ENCODE measurements at regions not wholly inside any gene's neighbourhood (a gene's known extent, or its start where the extent isn't known, plus 50 kb on each side); places are given as distances from the start of the nearest gene placed in this dataset.

- ATAC-seq (no peak), DNase-seq (ENCODE audit: low spot score) (no peak)
- H3K27me3 Mint-ChIP-seq (ENCODE audit: insufficient read depth, low read depth, poor library complexity) = no peaks in the 10 kb centered on the region
- no peaks in the 10 kb centered on the region for H3K9me2 ChIP-seq (ENCODE audit: insufficient read depth)
- no peaks in the 10 kb centered on the region; the same call in 2 of the 3 replicates for H3K9me3 Mint-ChIP-seq
- H3K27ac ChIP-seq (ENCODE audit: low read depth) = no peak overlapping the region
- H3K36me3 Mint-ChIP-seq (ENCODE audit: low read depth) = no peaks in the 10 kb centered on the region
- H3K79me2 ChIP-seq (replicated peaks; ENCODE audit: insufficient read depth) = no peaks in the 10 kb centered on the region
- no peaks in the 10 kb centered on the region for H3K27me3 ChIP-seq (ENCODE audit: insufficient read depth)
- no peak overlapping the region for H3K4me2 ChIP-seq
- no peak overlapping the region for H2AFZ ChIP-seq
- H3K4me3 Mint-ChIP-seq = no peak overlapping the region
- H4K20me1 ChIP-seq (replicated peaks; ENCODE audit: insufficient read depth) = no peaks in the 10 kb centered on the region
- no peaks in the 10 kb centered on the region for H3K4me1 ChIP-seq (ENCODE audit: insufficient read depth)
- H3K36me3 ChIP-seq (ENCODE audit: insufficient read depth) = no peaks in the 10 kb centered on the region
- no peak overlapping the region for H3K27ac Mint-ChIP-seq
- TF ChIP-seq ZNF462 (CRISPR knock-in tag; IDR thresholded peaks at IDR 0.05) (no peak), ZNF114 (CRISPR knock-in tag; IDR thresholded peaks at IDR 0.05) (no peak), CREB1 (CRISPR knock-in tag; IDR thresholded peaks at IDR 0.05; ENCODE audit: low read depth) (no peak), ETS1 (IDR thresholded peaks at IDR 0.05) (no peak), POLR2AphosphoS5 (IDR thresholded peaks at IDR 0.05; ENCODE audit: low read depth) (no peak)
- TF ChIP-seq, protein P1, sequence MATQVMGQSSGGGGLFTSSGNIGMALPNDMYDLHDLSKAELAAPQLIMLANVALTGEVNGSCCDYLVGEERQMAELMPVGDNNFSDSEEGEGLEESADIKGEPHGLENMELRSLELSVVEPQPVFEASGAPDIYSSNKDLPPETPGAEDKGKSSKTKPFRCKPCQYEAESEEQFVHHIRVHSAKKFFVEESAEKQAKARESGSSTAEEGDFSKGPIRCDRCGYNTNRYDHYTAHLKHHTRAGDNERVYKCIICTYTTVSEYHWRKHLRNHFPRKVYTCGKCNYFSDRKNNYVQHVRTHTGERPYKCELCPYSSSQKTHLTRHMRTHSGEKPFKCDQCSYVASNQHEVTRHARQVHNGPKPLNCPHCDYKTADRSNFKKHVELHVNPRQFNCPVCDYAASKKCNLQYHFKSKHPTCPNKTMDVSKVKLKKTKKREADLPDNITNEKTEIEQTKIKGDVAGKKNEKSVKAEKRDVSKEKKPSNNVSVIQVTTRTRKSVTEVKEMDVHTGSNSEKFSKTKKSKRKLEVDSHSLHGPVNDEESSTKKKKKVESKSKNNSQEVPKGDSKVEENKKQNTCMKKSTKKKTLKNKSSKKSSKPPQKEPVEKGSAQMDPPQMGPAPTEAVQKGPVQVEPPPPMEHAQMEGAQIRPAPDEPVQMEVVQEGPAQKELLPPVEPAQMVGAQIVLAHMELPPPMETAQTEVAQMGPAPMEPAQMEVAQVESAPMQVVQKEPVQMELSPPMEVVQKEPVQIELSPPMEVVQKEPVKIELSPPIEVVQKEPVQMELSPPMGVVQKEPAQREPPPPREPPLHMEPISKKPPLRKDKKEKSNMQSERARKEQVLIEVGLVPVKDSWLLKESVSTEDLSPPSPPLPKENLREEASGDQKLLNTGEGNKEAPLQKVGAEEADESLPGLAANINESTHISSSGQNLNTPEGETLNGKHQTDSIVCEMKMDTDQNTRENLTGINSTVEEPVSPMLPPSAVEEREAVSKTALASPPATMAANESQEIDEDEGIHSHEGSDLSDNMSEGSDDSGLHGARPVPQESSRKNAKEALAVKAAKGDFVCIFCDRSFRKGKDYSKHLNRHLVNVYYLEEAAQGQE (IDR thresholded peaks at IDR 0.05; ENCODE audit: unreplicated experiment) = no peak
- TF ChIP-seq, protein P2, sequence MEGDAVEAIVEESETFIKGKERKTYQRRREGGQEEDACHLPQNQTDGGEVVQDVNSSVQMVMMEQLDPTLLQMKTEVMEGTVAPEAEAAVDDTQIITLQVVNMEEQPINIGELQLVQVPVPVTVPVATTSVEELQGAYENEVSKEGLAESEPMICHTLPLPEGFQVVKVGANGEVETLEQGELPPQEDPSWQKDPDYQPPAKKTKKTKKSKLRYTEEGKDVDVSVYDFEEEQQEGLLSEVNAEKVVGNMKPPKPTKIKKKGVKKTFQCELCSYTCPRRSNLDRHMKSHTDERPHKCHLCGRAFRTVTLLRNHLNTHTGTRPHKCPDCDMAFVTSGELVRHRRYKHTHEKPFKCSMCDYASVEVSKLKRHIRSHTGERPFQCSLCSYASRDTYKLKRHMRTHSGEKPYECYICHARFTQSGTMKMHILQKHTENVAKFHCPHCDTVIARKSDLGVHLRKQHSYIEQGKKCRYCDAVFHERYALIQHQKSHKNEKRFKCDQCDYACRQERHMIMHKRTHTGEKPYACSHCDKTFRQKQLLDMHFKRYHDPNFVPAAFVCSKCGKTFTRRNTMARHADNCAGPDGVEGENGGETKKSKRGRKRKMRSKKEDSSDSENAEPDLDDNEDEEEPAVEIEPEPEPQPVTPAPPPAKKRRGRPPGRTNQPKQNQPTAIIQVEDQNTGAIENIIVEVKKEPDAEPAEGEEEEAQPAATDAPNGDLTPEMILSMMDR (conservative IDR thresholded peaks at IDR 0.05; ENCODE audit: low read depth in 2 of 2) = no peak
- H3K4me3 ChIP-seq = no peak overlapping the region
- no peaks in the 10 kb centered on the region for H3F3A ChIP-seq (replicated peaks; ENCODE audit: low read depth)
- 0 out of 3 replicates have a peak, but pooled peaks cover 3% of the 10 kb centered on the region for H3K4me1 Mint-ChIP-seq
Observed at GRCh38 chr1:5493851-5494311, 498.3 kb downstream of the NPHP4 start.
